H1 (cell line): ENCODE measurements at regions not wholly inside any gene's neighbourhood (a gene's known extent, or its start where the extent isn't known, plus 50 kb on each side); places are given as distances from the start of the nearest gene placed in this dataset.

Experiments used
- CTCF ChIA-PET: fragments of 300-600 bp; sonication (Branson Sonifier 250); formaldehyde crosslinking; loops from one replicate; lab custom pipeline; 2021; ENCODE audit not compliant: partially characterized antibody; lab: Charles Lee
- POLR2A ChIA-PET: fragments of 300-600 bp; sonication (Branson Sonifier 250); formaldehyde crosslinking; loops from one replicate; lab custom pipeline; 2021; ENCODE audit warnings: inconsistent platforms; ENCODE audit not compliant: partially characterized antibody; lab: Charles Lee
- DNase-seq, 2 experiments: peaks; one replicate each; pipeline versions ENCODE4 v3.0.0 to v3.0.0-alpha.2; 2010 to 2022; ENCODE audit warnings: low spot score in 2 of 2, low read depth in 1 of 2, mixed read lengths in 1 of 2
- FAIRE-seq: peaks from 2 replicates; lab custom pipeline; 2011; peaks lifted over from hg19 to GRCh38; lab: Jason Lieb, UNC
- H2AFZ ChIP-seq: 2 replicates; pipeline ENCODE4 v1.8.1; 2012; ENCODE audit warnings: low read length, inconsistent platforms
- H2AK5ac ChIP-seq: 2 replicates; pipeline ENCODE4 v1.6.1; 2013; ENCODE audit warnings: low read depth, low read length
- H2BK120ac ChIP-seq: replicated peaks from 2 replicates; pipeline ENCODE3; 2013; ENCODE audit warnings: low read depth, low read length, inconsistent platforms
- H2BK12ac ChIP-seq: 2 replicates; pipeline ENCODE4 v1.6.1; 2013; ENCODE audit warnings: low read depth, low read length
- H2BK15ac ChIP-seq: 2 replicates; pipeline ENCODE4 v1.6.1; 2013; ENCODE audit warnings: low read length
- H2BK20ac ChIP-seq: 2 replicates; pipeline ENCODE4 v1.6.1; 2013; ENCODE audit warnings: low read length
- H2BK5ac ChIP-seq: 2 replicates; pipeline ENCODE4 v1.6.1; 2013; ENCODE audit warnings: low read depth, low read length
- H3K14ac ChIP-seq: 2 replicates; pipeline ENCODE4 v1.6.1; 2013; ENCODE audit warnings: inconsistent platforms; ENCODE audit not compliant: insufficient read length
- H3K18ac ChIP-seq: 2 replicates; pipeline ENCODE4 v1.6.1; 2013; ENCODE audit warnings: low read length; ENCODE audit errors: extremely low read depth
- H3K23ac ChIP-seq: 2 replicates; pipeline ENCODE4 v1.6.1; 2013; ENCODE audit warnings: inconsistent platforms; ENCODE audit not compliant: insufficient read length
- H3K23me2 ChIP-seq: 2 replicates; pipeline ENCODE4 v1.6.1; 2013; ENCODE audit warnings: low read depth, low read length
- H3K27ac ChIP-seq: 2 replicates; pipeline ENCODE4 v1.6.1; 2011; ENCODE audit warnings: low read depth, low read length, inconsistent platforms
- H3K27me3 ChIP-seq, 4 experiments: replicated peaks in 1 of 4; 1 replicate in 1 of 4; 2 replicates in 3 of 4; pipeline versions ENCODE4 v1.6.1 to v1.8.1; 2011 to 2013; ENCODE audit warnings: low read length in 3 of 4, mild to moderate bottlenecking in 3 of 4, inconsistent platforms in 2 of 4, mixed read lengths in 2 of 4, moderate library complexity in 1 of 4; ENCODE audit not compliant: control insufficient read depth in 3 of 4, insufficient read depth in 3 of 4; ENCODE audit errors: extremely low read depth in 1 of 4
- H3K36me3 ChIP-seq, 4 experiments: 2 replicates each; pipeline versions ENCODE4 v1.6.1 to v1.8.1; 2011 to 2013; ENCODE audit warnings: mild to moderate bottlenecking in 4 of 4, low read length in 3 of 4, moderate library complexity in 2 of 4, control low read depth in 1 of 4, inconsistent platforms in 1 of 4; ENCODE audit not compliant: insufficient read depth in 4 of 4, control insufficient read depth in 2 of 4
- H3K4ac ChIP-seq: replicated peaks from 2 replicates; pipeline ENCODE3; 2013; ENCODE audit warnings: low read length, low read depth, mixed read lengths, inconsistent platforms; ENCODE audit not compliant: insufficient read length
- H3K4me1 ChIP-seq, 4 experiments: replicated peaks in 1 of 4; 1 replicate in 1 of 4; 2 replicates in 3 of 4; pipeline versions ENCODE4 v1.6.1 to v1.8.1; 2011 to 2013; ENCODE audit warnings: low read length in 3 of 4, inconsistent platforms in 2 of 4, mixed read lengths in 1 of 4; ENCODE audit not compliant: insufficient read depth in 4 of 4, control insufficient read depth in 3 of 4
- H3K4me2 ChIP-seq, 2 experiments: 2 replicates each; pipeline versions ENCODE4 v1.6.1 to v1.8.1; 2011 to 2013; ENCODE audit warnings: low read depth in 2 of 2, low read length in 2 of 2, control low read depth in 1 of 2, inconsistent platforms in 1 of 2, mild to moderate bottlenecking in 1 of 2; ENCODE audit not compliant: insufficient read depth in 1 of 2
- H3K4me3 ChIP-seq, 4 experiments: fragments of 200-600, 300-600 bp in 1 of 4; sonication (generic), shearing (Covaris generic), sonication (Bioruptor Twin) in 1 of 4; 2 replicates each; pipeline versions ENCODE4 v1.5.1 to v1.8.1; 2011 to 2016; ENCODE audit warnings: low read length in 4 of 4, low read depth in 3 of 4, control low read depth in 2 of 4, inconsistent platforms in 2 of 4, mild to moderate bottlenecking in 2 of 4, mixed read lengths in 1 of 4, moderate library complexity in 1 of 4; ENCODE audit not compliant: insufficient read depth in 2 of 4; ENCODE audit errors: extremely low read depth in 1 of 4
- H3K56ac ChIP-seq: replicated peaks from 2 replicates; pipeline ENCODE3; 2013; ENCODE audit warnings: low read depth, mild to moderate bottlenecking, mixed read lengths, low read length, inconsistent platforms; ENCODE audit not compliant: insufficient read length
- H3K79me1 ChIP-seq: 2 replicates; pipeline ENCODE4 v1.6.1; 2013; ENCODE audit warnings: low read depth, low read length, control low read depth
- H3K79me2 ChIP-seq, 2 experiments: 2 replicates each; pipeline versions ENCODE4 v1.6.1 to v1.8.1; 2012 to 2013; ENCODE audit warnings: low read length in 2 of 2, mild to moderate bottlenecking in 2 of 2, inconsistent platforms in 1 of 2; ENCODE audit not compliant: insufficient read depth in 2 of 2, control insufficient read depth in 1 of 2
- H3K9ac ChIP-seq, 4 experiments: replicated peaks in 1 of 4; 1 replicate in 1 of 4; 2 replicates in 3 of 4; pipeline versions ENCODE4 v1.6.1 to v1.8.1; 2011 to 2013; ENCODE audit warnings: low read depth in 3 of 4, low read length in 3 of 4, control low read depth in 2 of 4, mild to moderate bottlenecking in 2 of 4, moderate library complexity in 2 of 4, inconsistent platforms in 1 of 4; ENCODE audit errors: extremely low read depth in 1 of 4
- H3K9me3 ChIP-seq, 2 experiments: 2 replicates each; pipeline versions ENCODE4 v1.6.1 to v1.8.1; 2012 to 2013; ENCODE audit warnings: mild to moderate bottlenecking in 2 of 2, moderate library complexity in 2 of 2, control low read depth in 1 of 2, inconsistent platforms in 1 of 2, low read depth in 1 of 2, low read length in 1 of 2, mixed read lengths in 1 of 2; ENCODE audit not compliant: insufficient read depth in 2 of 2
- H4K20me1 ChIP-seq, 2 experiments: replicated peaks in 1 of 2; 2 replicates each; pipeline versions ENCODE3 to v1.8.1; 2011 to 2013; ENCODE audit warnings: inconsistent platforms in 2 of 2, low read length in 2 of 2, mild to moderate bottlenecking in 1 of 2; ENCODE audit not compliant: insufficient read depth in 2 of 2, control insufficient read depth in 1 of 2
- H4K5ac ChIP-seq: 2 replicates; pipeline ENCODE4 v1.6.1; 2013; ENCODE audit warnings: low read length, low read depth, mixed read lengths, inconsistent platforms; ENCODE audit not compliant: insufficient read length
- H4K8ac ChIP-seq: 2 replicates; pipeline ENCODE4 v1.8.0; 2013; ENCODE audit warnings: mild to moderate bottlenecking, moderate library complexity, low read length, inconsistent platforms; ENCODE audit not compliant: insufficient read depth; ENCODE audit errors: extremely low read depth
- H4K91ac ChIP-seq: replicated peaks from 2 replicates; pipeline ENCODE3; 2013; ENCODE audit warnings: low read length, mixed read lengths, inconsistent platforms; ENCODE audit not compliant: insufficient read length
- BRCA1 ChIP-seq: IDR thresholded peaks from 2 replicates; pipeline ENCODE4 v1.6.1; 2012; ENCODE audit warnings: low read depth, low read length, improper control_type of control experiment
- CHD2 ChIP-seq: IDR thresholded peaks from 2 replicates; pipeline ENCODE4 v1.6.1; 2012; ENCODE audit warnings: low read length, improper control_type of control experiment
- CREB1 ChIP-seq: IDR thresholded peaks from 2 replicates; pipeline ENCODE4 v1.6.1; 2012; ENCODE audit warnings: inconsistent platforms
- EZH2 ChIP-seq: fragments of 200-600 bp; sonication (generic); IDR thresholded peaks from 2 replicates; pipeline ENCODE4 v1.7.1; 2012; ENCODE audit warnings: low read depth, mild to moderate bottlenecking, moderate library complexity, low read length, inconsistent platforms; ENCODE audit not compliant: severe bottlenecking
- SAP30 ChIP-seq: fragments of 300-600 bp; sonication (generic); IDR thresholded peaks from 2 replicates; pipeline ENCODE4 v1.7.1; 2012; ENCODE audit warnings: low read length, moderate library complexity, mild to moderate bottlenecking, inconsistent platforms; ENCODE audit not compliant: insufficient read depth, insufficient replicate concordance
- SIX5 ChIP-seq: IDR thresholded peaks from 2 replicates; pipeline ENCODE4 v1.6.1; 2011; ENCODE audit warnings: mild to moderate bottlenecking, low read depth, low read length
- SP2 ChIP-seq: IDR thresholded peaks from 2 replicates; pipeline ENCODE4 v1.6.1; 2012; ENCODE audit warnings: mild to moderate bottlenecking, low read length, inconsistent platforms
- WGBS, 2 experiments: shearing (Covaris generic) in 1 of 2; methylation state at CpG; one replicate each; pipeline versions ENCODE4 v1.1.6 to v1.1.7; 2013 to 2015; ENCODE audit warnings: low lambda C conversion rate in 2 of 2, mixed read lengths in 2 of 2, inconsistent platforms in 1 of 2, low coverage in 1 of 2, missing lambda C conversion rate in 1 of 2; ENCODE audit not compliant: insufficient replicate concordance in 2 of 2, insufficient coverage in 1 of 2, insufficient read length in 1 of 2; ENCODE audit errors: extremely low coverage in 1 of 2, missing lambda C conversion rate in 1 of 2; 5-methylcytosine and 5-hydroxymethylcytosine counted together
- TF ChIP-seq, protein P1 (sequence below): IDR thresholded peaks from 2 replicates; pipeline ENCODE4 v1.6.1; 2011; ENCODE audit warnings: low read depth, mild to moderate bottlenecking, low read length; ENCODE audit not compliant: insufficient read depth

DNA sequence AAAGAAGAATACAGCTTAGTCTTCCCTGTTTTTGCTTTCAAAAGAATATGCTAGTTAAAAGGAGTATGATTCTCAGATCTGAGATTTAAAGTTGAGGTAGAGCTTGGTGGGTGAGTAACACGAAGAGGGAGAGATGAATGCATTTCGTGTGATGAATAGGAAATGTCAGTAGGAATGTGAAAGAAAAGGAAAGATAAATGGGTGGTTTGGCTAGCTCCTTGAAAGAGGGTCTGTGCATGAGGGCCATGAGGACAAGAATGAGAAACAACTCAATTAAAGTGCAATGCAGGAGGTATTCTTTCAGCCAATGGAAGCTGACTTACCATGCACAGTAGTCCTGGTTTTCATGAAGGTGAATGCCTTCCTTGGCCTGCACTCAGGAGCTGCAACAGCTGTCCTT, 248.2 kb downstream of the HNMT start:
- H3K23ac ChIP-seq, result no peak overlapping the region
- no peaks in the 10 kb centered on the region for H3K23me2 ChIP-seq
- H3K79me1 ChIP-seq, result no peaks in the 10 kb centered on the region; the same call in 1 of the 2 replicates
- H2BK15ac ChIP-seq, result no peak overlapping the region
- no peak overlapping the region for H2BK12ac ChIP-seq
- H3K9me3 ChIP-seq, result no peaks in the 10 kb centered on the region
- no peak overlapping the region for H3K18ac ChIP-seq
- H3K27ac ChIP-seq, result no peak overlapping the region
- no peak overlapping the region for H3K4ac ChIP-seq
- H3K36me3 ChIP-seq, result no peaks in the 10 kb centered on the region
- no peak overlapping the region for H2BK5ac ChIP-seq
- H2BK20ac ChIP-seq, result 0 out of 2 replicates have a peak overlapping the region, but pooled peaks have one; percentile 24
- H4K20me1 ChIP-seq, result no peaks in the 10 kb centered on the region
- no peak overlapping the region for H4K5ac ChIP-seq
- H3K79me2 ChIP-seq, result no peaks in the 10 kb centered on the region
- no peak overlapping the region for H2BK120ac ChIP-seq
- H4K91ac ChIP-seq, result no peak overlapping the region
- no peak overlapping the region for H3K4me3 ChIP-seq
- FAIRE-seq, result no peak
- H3K56ac ChIP-seq, result no peak overlapping the region
- DNase-seq, result no peak
- POLR2A ChIA-PET, result no interaction called here
- H3K14ac ChIP-seq, result no peak overlapping the region
- no peak overlapping the region for H4K8ac ChIP-seq
- 84% methylated on average over 2 of the region's 2 CpGs; no CpG with 5 or more reads in 1 of the 2 experiments for WGBS, 2 experiments
- no peak overlapping the region; the same call in 1 of the 2 replicates for H2AK5ac ChIP-seq
- H3K4me1 ChIP-seq, result no peaks in the 10 kb centered on the region
- no peak overlapping the region for H3K9ac ChIP-seq
- H2AFZ ChIP-seq, result no peak overlapping the region
- no peak for TF ChIP-seq BRCA1
- no peak for TF ChIP-seq EZH2
- TF ChIP-seq SP2, result no peak
- no peak for TF ChIP-seq CREB1
- no peak for TF ChIP-seq SAP30
- TF ChIP-seq CHD2, result no peak
- no peak for TF ChIP-seq SIX5
- TF ChIP-seq, protein P1, sequence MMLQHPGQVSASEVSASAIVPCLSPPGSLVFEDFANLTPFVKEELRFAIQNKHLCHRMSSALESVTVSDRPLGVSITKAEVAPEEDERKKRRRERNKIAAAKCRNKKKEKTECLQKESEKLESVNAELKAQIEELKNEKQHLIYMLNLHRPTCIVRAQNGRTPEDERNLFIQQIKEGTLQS, result no peak
- H3K4me2 ChIP-seq, result no peak overlapping the region
- CTCF ChIA-PET, result no interaction called here
- H3K27me3 ChIP-seq, result peaks cover 0 to 2% (median 0%) of the 10 kb centered on the region in 4 experiments; a peak in 1 of 7 replicates
